GM18858 (cell line): ENCODE measurements at regions not wholly inside any gene's neighbourhood (a gene's known extent, or its start where the extent isn't known, plus 50 kb on each side); places are given as distances from the start of the nearest gene placed in this dataset.

Experiments used
- ATAC-seq: cut with Tn5 transposase; IDR thresholded peaks from one replicate; pipeline ENCODE4 v1.9.1; 2021; ENCODE audit not compliant: unreplicated experiment

GRCh38 chr13:108360139-108360538 is 90.6 kb downstream of the TNFSF13B start:
- no peak for ATAC-seq

- ATAC-seq: no peak
These were observed 92.3 kb downstream of the TNFSF13B start for GRCh38 chr13:108361769-108362168.

- no peak for ATAC-seq
These were observed 94.1 kb downstream of the TNFSF13B start for GRCh38 chr13:108363666-108364065.

- ATAC-seq: no peak
These were observed 95.7 kb downstream of the TNFSF13B start for GRCh38 chr13:108365255-108365654.

- no peak for ATAC-seq
These were observed 98.9 kb downstream of the TNFSF13B start for GRCh38 chr13:108368250-108368905.

- ATAC-seq: no peak
These were observed 99.9 kb downstream of the TNFSF13B start for GRCh38 chr13:108369412-108369811.

GRCh38 chr13:108375034-108375433 is 105.5 kb downstream of the TNFSF13B start:
- ATAC-seq: no peak

- no peak for ATAC-seq
These were observed 106.3 kb downstream of the TNFSF13B start for GRCh38 chr13:108375772-108376171.

GRCh38 chr13:108376308-108376707 is 106.8 kb downstream of the TNFSF13B start:
- no peak for ATAC-seq

- no peak for ATAC-seq
These were observed 108.2 kb downstream of the TNFSF13B start for GRCh38 chr13:108377646-108378206.

- ATAC-seq: no peak
These were observed 114.1 kb downstream of the TNFSF13B start for GRCh38 chr13:108383667-108384066.

GRCh38 chr13:108387156-108387555 is 117.6 kb downstream of the TNFSF13B start:
- no peak for ATAC-seq

- ATAC-seq: no peak
These were observed 133.3 kb downstream of the TNFSF13B start for GRCh38 chr13:108402850-108403249.

- ATAC-seq: peak; percentile 79
These were observed 138.0 kb downstream of the TNFSF13B start for GRCh38 chr13:108407495-108407894.

- ATAC-seq: no peak
These were observed 139.2 kb downstream of the TNFSF13B start for GRCh38 chr13:108408672-108409071.

GRCh38 chr13:108409730-108410129 is 140.2 kb downstream of the TNFSF13B start:
- no peak for ATAC-seq

GRCh38 chr13:108419768-108420167 is 150.2 kb downstream of the TNFSF13B start:
- no peak for ATAC-seq

GRCh38 chr13:108425056-108425455 is 155.5 kb downstream of the TNFSF13B start:
- no peak for ATAC-seq

- no peak for ATAC-seq
These were observed 157.4 kb downstream of the TNFSF13B start for GRCh38 chr13:108426893-108427292.

- ATAC-seq: no peak
These were observed 157.8 kb downstream of the TNFSF13B start for GRCh38 chr13:108427355-108427754.

GRCh38 chr13:108428691-108429090 is 159.2 kb downstream of the TNFSF13B start:
- no peak for ATAC-seq

GRCh38 chr13:108433976-108434755 is 164.6 kb downstream of the TNFSF13B start:
- no peak for ATAC-seq
